ENCODE measurements at regions not wholly inside any gene's neighbourhood (a gene's known extent, or its start where the extent isn't known, plus 50 kb on each side); places are given as distances from the start of the nearest gene placed in this dataset.

DNA sequence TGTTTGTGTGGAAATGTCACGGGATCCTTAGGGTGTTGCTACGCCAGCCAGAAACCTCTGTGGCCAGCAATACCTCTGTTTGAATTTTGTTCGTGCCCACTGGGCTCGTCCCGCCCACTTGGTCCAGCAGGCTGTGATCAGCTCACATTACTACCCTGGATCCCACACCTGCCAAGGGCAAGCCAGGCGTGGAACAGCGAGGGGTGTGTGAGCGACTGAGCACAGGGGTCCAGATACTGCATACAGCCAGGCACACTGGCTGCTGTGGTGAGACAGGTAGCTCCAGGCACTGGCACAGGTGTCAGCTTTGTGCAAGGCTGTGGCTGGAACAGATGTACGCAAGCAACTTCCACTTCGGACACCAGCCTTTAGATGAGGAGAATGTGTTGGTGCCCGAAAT, 718.9 kb downstream of the EPHA7 start:
- Histone ChIP-seq H3K9me3 (replicated peaks; ENCODE audit: insufficient read depth, low read length) (no peaks in the 10 kb centered on the region), H3K9ac (ENCODE audit: low read length) (no peak overlapping the region), H3F3A (ENCODE audit: insufficient read depth, low read length) (no peaks in the 10 kb centered on the region), H3K4me1 (ENCODE audit: low read length) (no peaks in the 10 kb centered on the region), H3K4me3 (ENCODE audit: low read length) (no peak overlapping the region), H3K27ac (ENCODE audit: low read length) (no peak overlapping the region), H3K79me2 (ENCODE audit: low read length) (no peaks in the 10 kb centered on the region), H3K27me3 (replicated peaks; ENCODE audit: insufficient read depth, low read length) (no peaks in the 10 kb centered on the region), H2AFZ (ENCODE audit: low read length) (no peak overlapping the region), H4K20me1 (ENCODE audit: insufficient read depth, low read length) (no peaks in the 10 kb centered on the region), H3K36me3 (replicated peaks; ENCODE audit: insufficient read depth, low read length) (no peaks in the 10 kb centered on the region), H3K9me2 (replicated peaks; ENCODE audit: insufficient read depth, low read length) (no peaks in the 10 kb centered on the region), H3K4me2 (ENCODE audit: low read depth, low read length) (no peak overlapping the region)
- TF ChIP-seq EZH2phosphoT487 (IDR thresholded peaks at IDR 0.05; ENCODE audit: low read length) = no peak
- TF ChIP-seq CTCF (IDR thresholded peaks at IDR 0.05; ENCODE audit: low read length) = no peak
- no peak for TF ChIP-seq EZH2 (optimal IDR thresholded peaks at IDR 0.05; ENCODE audit: low read depth, low read length)
- DNase-seq = no peak

GRCh38 chr6:92690997-92691599, 728.3 kb downstream of the EPHA7 start:
- peaks cover 23% of the 10 kb centered on the region for H3K4me1 ChIP-seq (ENCODE audit: low read length)
- no peaks in the 10 kb centered on the region for H3K79me2 ChIP-seq (ENCODE audit: low read length)
- H3K9me3 ChIP-seq (replicated peaks; ENCODE audit: insufficient read depth, low read length) = no peaks in the 10 kb centered on the region
- no peak for DNase-seq
- H3K27me3 ChIP-seq (replicated peaks; ENCODE audit: insufficient read depth, low read length) = no peaks in the 10 kb centered on the region
- no peak overlapping the region for H3K9ac ChIP-seq (ENCODE audit: low read length)
- H3K36me3 ChIP-seq (replicated peaks; ENCODE audit: insufficient read depth, low read length) = no peaks in the 10 kb centered on the region
- H3K4me2 ChIP-seq (ENCODE audit: low read depth, low read length) = no peak overlapping the region
- H3K27ac ChIP-seq (ENCODE audit: low read length) = no peak overlapping the region
- H4K20me1 ChIP-seq (ENCODE audit: insufficient read depth, low read length) = no peaks in the 10 kb centered on the region
- TF ChIP-seq CTCF (IDR thresholded peaks at IDR 0.05; ENCODE audit: low read length) (no peak), EZH2phosphoT487 (IDR thresholded peaks at IDR 0.05; ENCODE audit: low read length) (no peak), EZH2 (optimal IDR thresholded peaks at IDR 0.05; ENCODE audit: low read depth, low read length) (no peak)
- H3K9me2 ChIP-seq (replicated peaks; ENCODE audit: insufficient read depth, low read length) = no peaks in the 10 kb centered on the region
- no peaks in the 10 kb centered on the region for H3F3A ChIP-seq (ENCODE audit: insufficient read depth, low read length)
- H2AFZ ChIP-seq (ENCODE audit: low read length) = no peak overlapping the region
- no peak overlapping the region for H3K4me3 ChIP-seq (ENCODE audit: low read length)

DNA sequence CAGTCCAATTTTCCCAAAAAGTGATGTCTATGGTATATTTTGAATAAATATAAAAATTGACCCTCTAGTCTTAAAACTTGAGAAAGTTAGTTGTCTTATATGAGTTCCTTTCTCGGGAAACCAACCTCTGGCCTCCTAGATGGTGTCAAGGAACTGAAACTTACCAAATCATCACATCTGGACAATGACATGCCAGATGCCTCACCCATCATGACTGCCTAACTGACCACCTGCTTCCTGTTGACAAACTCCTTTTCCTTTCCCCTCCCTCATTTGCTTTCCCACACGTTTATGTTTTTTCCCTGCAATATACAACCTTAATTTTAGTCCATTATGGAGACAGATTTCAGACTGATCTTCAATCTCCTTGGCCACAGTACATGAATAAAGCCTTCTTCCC, 731.0 kb downstream of the EPHA7 start:
- Histone ChIP-seq H3K4me1 (ENCODE audit: low read length) (peaks cover 23% of the 10 kb centered on the region), H3K9ac (ENCODE audit: low read length) (no peak overlapping the region), H3F3A (ENCODE audit: insufficient read depth, low read length) (no peaks in the 10 kb centered on the region), H3K79me2 (ENCODE audit: low read length) (no peaks in the 10 kb centered on the region), H3K27me3 (replicated peaks; ENCODE audit: insufficient read depth, low read length) (no peaks in the 10 kb centered on the region), H2AFZ (ENCODE audit: low read length) (no peak overlapping the region; the same call in 1 of the 2 replicates), H3K4me3 (ENCODE audit: low read length) (no peak overlapping the region; the same call in 1 of the 2 replicates), H3K27ac (ENCODE audit: low read length) (peak overlapping the region; percentile 45; the same call in 1 of the 2 replicates), H3K4me2 (ENCODE audit: low read depth, low read length) (peak overlapping the region; percentile 37; the same call in 1 of the 2 replicates), H3K9me3 (replicated peaks; ENCODE audit: insufficient read depth, low read length) (no peaks in the 10 kb centered on the region), H4K20me1 (ENCODE audit: insufficient read depth, low read length) (no peaks in the 10 kb centered on the region), H3K9me2 (replicated peaks; ENCODE audit: insufficient read depth, low read length) (no peaks in the 10 kb centered on the region), H3K36me3 (replicated peaks; ENCODE audit: insufficient read depth, low read length) (no peaks in the 10 kb centered on the region)
- peak; percentile 79 for DNase-seq
- TF ChIP-seq EZH2phosphoT487 (IDR thresholded peaks at IDR 0.05; ENCODE audit: low read length) = no peak
- no peak for TF ChIP-seq CTCF (IDR thresholded peaks at IDR 0.05; ENCODE audit: low read length)
- TF ChIP-seq EZH2 (optimal IDR thresholded peaks at IDR 0.05; ENCODE audit: low read depth, low read length) = no peak

Data from MM.1S (cell line).